GM23338 (cell line): ENCODE measurements at regions not wholly inside any gene's neighbourhood (a gene's known extent, or its start where the extent isn't known, plus 50 kb on each side); places are given as distances from the start of the nearest gene placed in this dataset.

ENCODE experiments used
- ATAC-seq: fragments of 200-7000 bp; cut with Tn5 transposase; 3 replicates; pipeline ENCODE4 v1.9.1; 2020
- DNase-seq: peaks from one replicate; pipeline ENCODE4 v3.0.0-alpha.2; 2015; ENCODE audit warnings: low spot score
- H2AFZ ChIP-seq: fragments of 200-600 bp; sonication (generic); 2 replicates; pipeline ENCODE4 v1.8.0; 2016; ENCODE audit warnings: antibody characterized with exemption, mild to moderate bottlenecking, moderate library complexity
- H3F3A ChIP-seq: fragments of 200-600 bp; sonication (generic); replicated peaks from 2 replicates; pipeline ENCODE4 v1.8.0; 2017; ENCODE audit warnings: antibody characterized with exemption, mixed run types, low read depth
- H3K27ac ChIP-seq: fragments of 200-600 bp; sonication (generic); 2 replicates; pipeline ENCODE4 v1.6.1; 2016; ENCODE audit warnings: low read depth
- H3K27me3 ChIP-seq: fragments of 200-600 bp; sonication (generic); 2 replicates; pipeline ENCODE4 v1.8.0; 2016; ENCODE audit warnings: mild to moderate bottlenecking, mixed run types, moderate library complexity; ENCODE audit not compliant: insufficient read depth
- H3K36me3 ChIP-seq: fragments of 200-600 bp; sonication (generic); 2 replicates; pipeline ENCODE4 v1.8.0; 2016; ENCODE audit warnings: mild to moderate bottlenecking; ENCODE audit not compliant: insufficient read depth
- H3K4me1 ChIP-seq: fragments of 200-600 bp; sonication (generic); 2 replicates; pipeline ENCODE4 v1.8.0; 2016; ENCODE audit warnings: mild to moderate bottlenecking, moderate library complexity; ENCODE audit not compliant: insufficient read depth
- H3K4me2 ChIP-seq: fragments of 200-600 bp; sonication (generic); 2 replicates; pipeline ENCODE4 v1.7.1; 2017; ENCODE audit warnings: mixed run types
- H3K4me3 ChIP-seq: fragments of 200-600 bp; sonication (generic); 2 replicates; pipeline ENCODE4 v1.6.1; 2016; ENCODE audit warnings: mixed run types
- H3K79me2 ChIP-seq: fragments of 200-600 bp; sonication (generic); replicated peaks from 2 replicates; pipeline ENCODE4 v1.8.0; 2017; ENCODE audit warnings: mild to moderate bottlenecking; ENCODE audit not compliant: insufficient read depth
- H3K9me2 ChIP-seq: fragments of 200-600 bp; sonication (generic); 2 replicates; pipeline ENCODE4 v1.8.0; 2017; ENCODE audit not compliant: insufficient read depth
- H4K20me1 ChIP-seq: fragments of 200-600 bp; sonication (generic); replicated peaks from 2 replicates; pipeline ENCODE4 v1.8.0; 2017; ENCODE audit warnings: mild to moderate bottlenecking; ENCODE audit not compliant: insufficient read depth
- H3K27ac Mint-ChIP-seq: 2 replicates; pipeline ENCODE4 v1.8.0; 2020; ENCODE audit warnings: inconsistent platforms, mild to moderate bottlenecking, moderate library complexity, mixed read lengths
- H3K27me3 Mint-ChIP-seq: 3 replicates; pipeline ENCODE4 v1.8.0; 2022; ENCODE audit warnings: low read depth, mild to moderate bottlenecking, moderate library complexity, mixed read lengths, inconsistent platforms; ENCODE audit not compliant: insufficient read depth, poor library complexity
- H3K36me3 Mint-ChIP-seq: 3 replicates; pipeline ENCODE4 v1.8.0; 2021; ENCODE audit warnings: low read depth, mild to moderate bottlenecking, inconsistent platforms, moderate library complexity, mixed read lengths
- H3K4me1 Mint-ChIP-seq: 3 replicates; pipeline ENCODE4 v1.8.0; 2020; ENCODE audit warnings: mild to moderate bottlenecking, inconsistent platforms, mixed read lengths
- H3K4me3 Mint-ChIP-seq: 3 replicates; pipeline ENCODE4 v1.8.0; 2021; ENCODE audit warnings: moderate library complexity, mild to moderate bottlenecking, inconsistent platforms, mixed read lengths
- H3K9me3 Mint-ChIP-seq: 3 replicates; pipeline ENCODE4 v1.8.0; 2020; ENCODE audit warnings: moderate library complexity, mild to moderate bottlenecking, inconsistent platforms, mixed read lengths
- CREB1 ChIP-seq: fragments of 250-450 bp; sonication (Bioruptor Pico); IDR thresholded peaks from 2 replicates; pipeline ENCODE4 v1.5.0; 2020; ENCODE audit warnings: low read depth, mild to moderate bottlenecking, moderate library complexity
- EZH2 ChIP-seq: fragments of 200-600 bp; sonication (generic); IDR thresholded peaks from one replicate; pipeline ENCODE4 v1.8.0; 2017; ENCODE audit warnings: antibody characterized with exemption, mild to moderate bottlenecking, low read depth; ENCODE audit not compliant: unreplicated experiment
- EZH2phosphoT487 ChIP-seq: fragments of 200-600 bp; sonication (generic); IDR thresholded peaks from one replicate; pipeline ENCODE4 v1.8.1; 2018; ENCODE audit warnings: antibody characterized with exemption; ENCODE audit not compliant: unreplicated experiment
- POLR2AphosphoS5 ChIP-seq: IDR thresholded peaks from 2 replicates; pipeline ENCODE4 v1.6.1; 2016; ENCODE audit warnings: antibody characterized with exemption, low read depth
- TF ChIP-seq, protein P1 (sequence below): IDR thresholded peaks from 2 replicates; pipeline ENCODE4 v1.6.1; 2016; ENCODE audit warnings: antibody characterized with exemption
- TF ChIP-seq, protein P2 (sequence below): fragments of 250-450 bp; sonication (Bioruptor Pico); IDR thresholded peaks from 2 replicates; pipeline ENCODE4 v1.5.0; 2020; ENCODE audit warnings: mild to moderate bottlenecking, moderate library complexity
- TF ChIP-seq, protein P3 (sequence below), 2 experiments: fragments of 200-600 bp in 1 of 2; sonication (generic) in 1 of 2; conservative IDR thresholded peaks; 2 replicates each; pipeline versions ENCODE4 v1.5.1 to v1.6.1; 2016 to 2017; ENCODE audit warnings: antibody characterized with exemption in 2 of 2, low read depth in 2 of 2, mild to moderate bottlenecking in 2 of 2, moderate library complexity in 1 of 2

DNA sequence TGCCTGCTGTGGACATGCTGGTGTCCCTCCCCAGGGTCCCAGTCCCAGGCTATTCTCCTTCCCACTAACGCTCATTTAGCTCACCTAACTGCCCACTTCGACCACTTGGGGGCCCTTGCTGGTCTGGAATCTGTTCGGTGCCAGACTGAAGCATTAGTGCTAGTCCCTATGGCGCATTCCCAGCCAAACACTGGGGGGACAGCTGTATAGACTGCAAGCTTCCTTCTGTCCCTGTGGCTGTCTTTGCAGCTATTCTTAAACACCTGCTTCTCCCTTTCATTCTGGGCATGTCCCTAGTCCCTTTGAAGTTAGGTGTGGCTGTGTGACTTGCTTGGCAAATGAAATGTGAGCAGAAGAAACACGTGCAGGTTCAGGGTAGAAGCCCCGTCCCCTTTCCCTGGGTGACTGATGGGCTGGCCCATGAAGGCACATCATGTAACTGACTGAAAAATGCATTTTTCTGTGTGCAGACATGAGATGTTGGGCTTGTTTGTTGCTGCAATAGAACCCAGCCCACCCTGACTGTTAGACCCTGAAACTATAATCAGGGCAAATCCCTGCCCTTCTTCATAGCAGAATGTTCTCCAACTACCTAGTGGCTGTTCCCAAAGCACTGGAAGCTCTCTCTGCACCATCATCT, 134.4 kb downstream of the BARX1 start:
- Mint-ChIP-seq H3K9me3 (peaks cover 10% of the 10 kb centered on the region; the same call in 2 of the 3 replicates), H3K4me1 (peaks cover under 1% of the 10 kb centered on the region; the same call in 1 of the 3 replicates)
- no peak overlapping the region for H3K4me3 ChIP-seq

DNA sequence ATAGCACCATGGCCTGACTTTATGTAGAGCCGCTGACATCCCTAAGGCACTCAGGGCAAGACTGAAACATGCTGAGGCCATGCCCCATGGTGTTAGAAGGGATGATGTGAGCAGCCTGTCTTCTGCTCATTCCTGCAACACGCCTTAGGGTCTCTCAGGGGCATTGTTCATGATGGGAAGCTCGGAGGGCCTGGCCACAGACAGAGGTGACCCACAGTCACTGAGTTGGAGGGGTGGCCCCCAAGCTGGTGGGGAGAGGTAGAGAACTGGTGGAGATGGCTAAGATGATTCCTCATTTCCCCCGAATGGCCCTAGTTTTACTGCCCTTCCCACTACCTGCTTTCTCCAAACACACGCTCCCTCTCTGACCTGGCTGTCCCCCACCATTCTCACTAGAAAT, 135.2 kb downstream of the BARX1 start:
- Histone ChIP-seq H3F3A (no peaks in the 10 kb centered on the region), H3K9me2 (no peaks in the 10 kb centered on the region), H3K79me2 (no peaks in the 10 kb centered on the region), H2AFZ (no peak overlapping the region), H3K4me1 (no peaks in the 10 kb centered on the region), H3K27me3 (no peaks in the 10 kb centered on the region), H3K27ac (no peak overlapping the region), H3K36me3 (no peaks in the 10 kb centered on the region), H4K20me1 (no peaks in the 10 kb centered on the region), H3K4me2 (no peak overlapping the region), H3K4me3 (no peak overlapping the region)
- DNase-seq, result no peak
- TF ChIP-seq EZH2, result no peak
- TF ChIP-seq, protein P1, sequence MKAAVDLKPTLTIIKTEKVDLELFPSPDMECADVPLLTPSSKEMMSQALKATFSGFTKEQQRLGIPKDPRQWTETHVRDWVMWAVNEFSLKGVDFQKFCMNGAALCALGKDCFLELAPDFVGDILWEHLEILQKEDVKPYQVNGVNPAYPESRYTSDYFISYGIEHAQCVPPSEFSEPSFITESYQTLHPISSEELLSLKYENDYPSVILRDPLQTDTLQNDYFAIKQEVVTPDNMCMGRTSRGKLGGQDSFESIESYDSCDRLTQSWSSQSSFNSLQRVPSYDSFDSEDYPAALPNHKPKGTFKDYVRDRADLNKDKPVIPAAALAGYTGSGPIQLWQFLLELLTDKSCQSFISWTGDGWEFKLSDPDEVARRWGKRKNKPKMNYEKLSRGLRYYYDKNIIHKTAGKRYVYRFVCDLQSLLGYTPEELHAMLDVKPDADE, result no peak
- TF ChIP-seq EZH2phosphoT487, result no peak
- no peak for TF ChIP-seq CREB1 (CRISPR knock-in tag)
- TF ChIP-seq, protein P2, sequence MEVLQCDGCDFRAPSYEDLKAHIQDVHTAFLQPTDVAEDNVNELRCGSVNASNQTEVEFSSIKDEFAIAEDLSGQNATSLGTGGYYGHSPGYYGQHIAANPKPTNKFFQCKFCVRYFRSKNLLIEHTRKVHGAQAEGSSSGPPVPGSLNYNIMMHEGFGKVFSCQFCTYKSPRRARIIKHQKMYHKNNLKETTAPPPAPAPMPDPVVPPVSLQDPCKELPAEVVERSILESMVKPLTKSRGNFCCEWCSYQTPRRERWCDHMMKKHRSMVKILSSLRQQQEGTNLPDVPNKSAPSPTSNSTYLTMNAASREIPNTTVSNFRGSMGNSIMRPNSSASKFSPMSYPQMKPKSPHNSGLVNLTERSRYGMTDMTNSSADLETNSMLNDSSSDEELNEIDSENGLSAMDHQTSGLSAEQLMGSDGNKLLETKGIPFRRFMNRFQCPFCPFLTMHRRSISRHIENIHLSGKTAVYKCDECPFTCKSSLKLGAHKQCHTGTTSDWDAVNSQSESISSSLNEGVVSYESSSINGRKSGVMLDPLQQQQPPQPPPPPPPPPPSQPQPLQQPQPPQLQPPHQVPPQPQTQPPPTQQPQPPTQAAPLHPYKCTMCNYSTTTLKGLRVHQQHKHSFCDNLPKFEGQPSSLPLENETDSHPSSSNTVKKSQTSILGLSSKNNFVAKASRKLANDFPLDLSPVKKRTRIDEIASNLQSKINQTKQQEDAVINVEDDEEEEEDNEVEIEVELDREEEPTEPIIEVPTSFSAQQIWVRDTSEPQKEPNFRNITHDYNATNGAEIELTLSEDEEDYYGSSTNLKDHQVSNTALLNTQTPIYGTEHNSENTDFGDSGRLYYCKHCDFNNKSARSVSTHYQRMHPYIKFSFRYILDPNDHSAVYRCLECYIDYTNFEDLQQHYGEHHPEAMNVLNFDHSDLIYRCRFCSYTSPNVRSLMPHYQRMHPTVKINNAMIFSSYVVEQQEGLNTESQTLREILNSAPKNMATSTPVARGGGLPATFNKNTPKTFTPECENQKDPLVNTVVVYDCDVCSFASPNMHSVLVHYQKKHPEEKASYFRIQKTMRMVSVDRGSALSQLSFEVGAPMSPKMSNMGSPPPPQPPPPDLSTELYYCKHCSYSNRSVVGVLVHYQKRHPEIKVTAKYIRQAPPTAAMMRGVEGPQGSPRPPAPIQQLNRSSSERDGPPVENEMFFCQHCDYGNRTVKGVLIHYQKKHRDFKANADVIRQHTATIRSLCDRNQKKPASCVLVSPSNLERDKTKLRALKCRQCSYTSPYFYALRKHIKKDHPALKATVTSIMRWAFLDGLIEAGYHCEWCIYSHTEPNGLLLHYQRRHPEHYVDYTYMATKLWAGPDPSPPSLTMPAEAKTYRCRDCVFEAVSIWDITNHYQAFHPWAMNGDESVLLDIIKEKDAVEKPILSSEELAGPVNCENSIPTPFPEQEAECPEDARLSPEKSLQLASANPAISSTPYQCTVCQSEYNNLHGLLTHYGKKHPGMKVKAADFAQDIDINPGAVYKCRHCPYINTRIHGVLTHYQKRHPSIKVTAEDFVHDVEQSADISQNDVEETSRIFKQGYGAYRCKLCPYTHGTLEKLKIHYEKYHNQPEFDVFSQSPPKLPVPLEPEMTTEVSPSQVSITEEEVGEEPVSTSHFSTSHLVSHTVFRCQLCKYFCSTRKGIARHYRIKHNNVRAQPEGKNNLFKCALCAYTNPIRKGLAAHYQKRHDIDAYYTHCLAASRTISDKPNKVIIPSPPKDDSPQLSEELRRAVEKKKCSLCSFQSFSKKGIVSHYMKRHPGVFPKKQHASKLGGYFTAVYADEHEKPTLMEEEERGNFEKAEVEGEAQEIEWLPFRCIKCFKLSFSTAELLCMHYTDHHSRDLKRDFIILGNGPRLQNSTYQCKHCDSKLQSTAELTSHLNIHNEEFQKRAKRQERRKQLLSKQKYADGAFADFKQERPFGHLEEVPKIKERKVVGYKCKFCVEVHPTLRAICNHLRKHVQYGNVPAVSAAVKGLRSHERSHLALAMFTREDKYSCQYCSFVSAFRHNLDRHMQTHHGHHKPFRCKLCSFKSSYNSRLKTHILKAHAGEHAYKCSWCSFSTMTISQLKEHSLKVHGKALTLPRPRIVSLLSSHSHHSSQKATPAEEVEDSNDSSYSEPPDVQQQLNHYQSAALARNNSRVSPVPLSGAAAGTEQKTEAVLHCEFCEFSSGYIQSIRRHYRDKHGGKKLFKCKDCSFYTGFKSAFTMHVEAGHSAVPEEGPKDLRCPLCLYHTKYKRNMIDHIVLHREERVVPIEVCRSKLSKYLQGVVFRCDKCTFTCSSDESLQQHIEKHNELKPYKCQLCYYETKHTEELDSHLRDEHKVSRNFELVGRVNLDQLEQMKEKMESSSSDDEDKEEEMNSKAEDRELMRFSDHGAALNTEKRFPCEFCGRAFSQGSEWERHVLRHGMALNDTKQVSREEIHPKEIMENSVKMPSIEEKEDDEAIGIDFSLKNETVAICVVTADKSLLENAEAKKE (CRISPR knock-in tag), result no peak
- no peak for TF ChIP-seq POLR2AphosphoS5
- Mint-ChIP-seq H3K36me3 (no peaks in the 10 kb centered on the region), H3K27ac (no peak overlapping the region), H3K4me3 (no peak overlapping the region), H3K4me1 (peaks cover 9% of the 10 kb centered on the region), H3K9me3 (peaks cover 10% of the 10 kb centered on the region; the same call in 2 of the 3 replicates), H3K27me3 (peaks cover 7% of the 10 kb centered on the region)
- ATAC-seq, result no peak

More for the DNA sequence above, 134.4 kb downstream of the BARX1 start:
- H3K4me2 ChIP-seq, result no peak overlapping the region
- no peaks in the 10 kb centered on the region for H3F3A ChIP-seq
- TF ChIP-seq EZH2, result no peak
- TF ChIP-seq, protein P3, sequence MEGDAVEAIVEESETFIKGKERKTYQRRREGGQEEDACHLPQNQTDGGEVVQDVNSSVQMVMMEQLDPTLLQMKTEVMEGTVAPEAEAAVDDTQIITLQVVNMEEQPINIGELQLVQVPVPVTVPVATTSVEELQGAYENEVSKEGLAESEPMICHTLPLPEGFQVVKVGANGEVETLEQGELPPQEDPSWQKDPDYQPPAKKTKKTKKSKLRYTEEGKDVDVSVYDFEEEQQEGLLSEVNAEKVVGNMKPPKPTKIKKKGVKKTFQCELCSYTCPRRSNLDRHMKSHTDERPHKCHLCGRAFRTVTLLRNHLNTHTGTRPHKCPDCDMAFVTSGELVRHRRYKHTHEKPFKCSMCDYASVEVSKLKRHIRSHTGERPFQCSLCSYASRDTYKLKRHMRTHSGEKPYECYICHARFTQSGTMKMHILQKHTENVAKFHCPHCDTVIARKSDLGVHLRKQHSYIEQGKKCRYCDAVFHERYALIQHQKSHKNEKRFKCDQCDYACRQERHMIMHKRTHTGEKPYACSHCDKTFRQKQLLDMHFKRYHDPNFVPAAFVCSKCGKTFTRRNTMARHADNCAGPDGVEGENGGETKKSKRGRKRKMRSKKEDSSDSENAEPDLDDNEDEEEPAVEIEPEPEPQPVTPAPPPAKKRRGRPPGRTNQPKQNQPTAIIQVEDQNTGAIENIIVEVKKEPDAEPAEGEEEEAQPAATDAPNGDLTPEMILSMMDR (conservative IDR thresholded peaks at IDR 0.05; ENCODE audit: low read depth in 2 of 2), result peak; percentile 45 to 70
- H3K27ac ChIP-seq, result no peak overlapping the region
- no peaks in the 10 kb centered on the region for H3K9me2 ChIP-seq
- H3K27ac Mint-ChIP-seq, result no peak overlapping the region
- H3K36me3 Mint-ChIP-seq, result no peaks in the 10 kb centered on the region
- H3K27me3 Mint-ChIP-seq, result peaks cover 8% of the 10 kb centered on the region
- no peaks in the 10 kb centered on the region for H4K20me1 ChIP-seq
- ATAC-seq (peak; percentile 96), DNase-seq (peak; percentile 77)
- H3K79me2 ChIP-seq, result no peaks in the 10 kb centered on the region
- no peaks in the 10 kb centered on the region for H3K4me1 ChIP-seq
- H3K27me3 ChIP-seq, result no peaks in the 10 kb centered on the region
- no peak overlapping the region for H3K4me3 Mint-ChIP-seq
- H3K36me3 ChIP-seq, result no peaks in the 10 kb centered on the region
- H2AFZ ChIP-seq, result no peak overlapping the region
